Neural cell (in vitro differentiated cells): ENCODE measurements at regions not wholly inside any gene's neighbourhood (a gene's known extent, or its start where the extent isn't known, plus 50 kb on each side); places are given as distances from the start of the nearest gene placed in this dataset.

Experiments
- H2AFZ ChIP-seq: fragments of 200-600, 300-800 bp; sonication (generic), shearing (Covaris generic); 2 replicates; pipeline ENCODE4 v1.6.0; 2014; ENCODE audit warnings: low read depth, mild to moderate bottlenecking, antibody characterized with exemption, low read length, moderate library complexity
- H3F3A ChIP-seq: fragments of 200-600 bp; shearing (Covaris generic); 2 replicates; pipeline ENCODE4 v1.6.1; 2016; ENCODE audit warnings: mild to moderate bottlenecking, moderate library complexity, mixed read lengths, antibody characterized with exemption, low read length; ENCODE audit not compliant: insufficient read depth, poor library complexity, severe bottlenecking
- H3K27ac ChIP-seq: fragments of 200-600, 300-800 bp; sonication (generic), shearing (Covaris generic); 2 replicates; pipeline ENCODE4 v1.5.1; 2014; ENCODE audit warnings: mild to moderate bottlenecking, low read length, moderate library complexity
- H3K27me3 ChIP-seq: fragments of 300-800, 200-600 bp; sonication (generic), shearing (Covaris generic); 2 replicates; pipeline ENCODE4 v1.6.0; 2014; ENCODE audit warnings: mild to moderate bottlenecking, low read depth, low read length, moderate library complexity; ENCODE audit not compliant: insufficient read depth
- H3K36me3 ChIP-seq: fragments of 300-800, 200-600 bp; sonication (generic), shearing (Covaris generic); 2 replicates; pipeline ENCODE4 v1.5.1; 2014; ENCODE audit warnings: mild to moderate bottlenecking, antibody characterized with exemption, low read length, moderate library complexity; ENCODE audit not compliant: insufficient read depth
- H3K4me2 ChIP-seq: fragments of 300-800, 200-600 bp; sonication (generic), shearing (Covaris generic); 2 replicates; pipeline ENCODE4 v1.6.0; 2014; ENCODE audit warnings: mild to moderate bottlenecking, low read length
- H3K4me3 ChIP-seq: fragments of 300-800, 200-600 bp; sonication (generic), shearing (Covaris generic); 2 replicates; pipeline ENCODE4 v1.5.1; 2014; ENCODE audit warnings: mild to moderate bottlenecking, low read length, moderate library complexity
- H3K79me2 ChIP-seq: fragments of 200-600 bp; shearing (Covaris generic); replicated peaks from 2 replicates; pipeline ENCODE4 v1.6.0; 2014; ENCODE audit warnings: mild to moderate bottlenecking, low read length, moderate library complexity; ENCODE audit not compliant: insufficient read depth
- H3K9ac ChIP-seq: fragments of 300-800, 200-600 bp; sonication (generic), shearing (Covaris generic); 2 replicates; pipeline ENCODE4 v1.6.1; 2016; ENCODE audit warnings: mild to moderate bottlenecking, low read length, mixed read lengths
- H3K9me2 ChIP-seq: fragments of 200-600 bp; shearing (Covaris generic); 2 replicates; pipeline ENCODE4 v1.6.1; 2016; ENCODE audit warnings: mild to moderate bottlenecking, low read length, mixed read lengths; ENCODE audit not compliant: insufficient read depth
- H3K9me3 ChIP-seq: fragments of 200-600, 300-800 bp; sonication (generic), shearing (Covaris generic); 2 replicates; pipeline ENCODE4 v1.6.1; 2016; ENCODE audit warnings: mild to moderate bottlenecking, mixed run types, low read length, moderate library complexity, mixed read lengths
- H4K20me1 ChIP-seq: fragments of 200-600 bp; shearing (Covaris generic); 2 replicates; pipeline ENCODE4 v1.6.1; 2016; ENCODE audit warnings: mild to moderate bottlenecking, mixed run types; ENCODE audit not compliant: insufficient read depth
- CTCF ChIP-seq: fragments of 450-650 bp; IDR thresholded peaks from 2 replicates; pipeline ENCODE4 v1.5.1; 2014; ENCODE audit warnings: antibody characterized with exemption, mild to moderate bottlenecking, moderate library complexity; ENCODE audit not compliant: poor library complexity, severe bottlenecking
- EP300 ChIP-seq: fragments of 450-650 bp; conservative IDR thresholded peaks from 2 replicates; pipeline ENCODE4 v1.6.1; 2014; ENCODE audit warnings: antibody characterized with exemption, mild to moderate bottlenecking, moderate library complexity; ENCODE audit not compliant: poor library complexity, severe bottlenecking
- EZH2 ChIP-seq: fragments of 200-600, 300-800 bp; shearing (Covaris generic), sonication (generic); IDR thresholded peaks from 2 replicates; pipeline ENCODE4 v1.6.1; 2014; ENCODE audit warnings: antibody characterized with exemption, low read length, borderline replicate concordance, mild to moderate bottlenecking; ENCODE audit not compliant: insufficient read depth, poor library complexity, severe bottlenecking
- MXI1 ChIP-seq: fragments of 450-650 bp; conservative IDR thresholded peaks from 2 replicates; pipeline ENCODE4 v1.6.1; 2014; ENCODE audit warnings: antibody characterized with exemption, mild to moderate bottlenecking; ENCODE audit not compliant: poor library complexity, severe bottlenecking
- POLR2AphosphoS5 ChIP-seq: IDR thresholded peaks from 2 replicates; pipeline ENCODE4 v1.6.1; 2012
- RAD21 ChIP-seq: fragments of 450-650 bp; conservative IDR thresholded peaks from 2 replicates; pipeline ENCODE4 v1.6.1; 2014; ENCODE audit warnings: antibody characterized with exemption, mild to moderate bottlenecking, moderate library complexity
- REST ChIP-seq: IDR thresholded peaks from 2 replicates; pipeline ENCODE4 v1.6.1; 2012; ENCODE audit warnings: borderline replicate concordance
- SMC3 ChIP-seq: fragments of 450-650 bp; conservative IDR thresholded peaks from 2 replicates; pipeline ENCODE4 v1.6.1; 2014; ENCODE audit warnings: antibody characterized with exemption, mild to moderate bottlenecking, moderate library complexity; ENCODE audit not compliant: poor library complexity
- TAF1 ChIP-seq: IDR thresholded peaks from 2 replicates; pipeline ENCODE4 v1.6.1; 2012; ENCODE audit warnings: low read depth

- Histone ChIP-seq H3K27ac (no peak overlapping the region), H2AFZ (no peak overlapping the region), H3K9me3 (no peaks in the 10 kb centered on the region), H3K4me3 (no peak overlapping the region), H3K36me3 (no peaks in the 10 kb centered on the region), H3K4me2 (no peak overlapping the region), H3K27me3 (no peaks in the 10 kb centered on the region), H3K9me2 (no peaks in the 10 kb centered on the region), H3K9ac (no peak overlapping the region), H4K20me1 (no peaks in the 10 kb centered on the region), H3F3A (no peaks in the 10 kb centered on the region), H3K79me2 (no peaks in the 10 kb centered on the region)
- no peak for TF ChIP-seq REST
- TF ChIP-seq MXI1: no peak
These were observed 278.3 kb downstream of the SHQ1 start for GRCh38 chr3:72569754-72570440.

- Histone ChIP-seq H3K27ac (no peak overlapping the region), H2AFZ (no peak overlapping the region), H3K27me3 (no peaks in the 10 kb centered on the region), H3K4me3 (no peak overlapping the region), H3K4me2 (no peak overlapping the region), H3K9ac (no peak overlapping the region), H4K20me1 (no peaks in the 10 kb centered on the region), H3K9me2 (no peaks in the 10 kb centered on the region), H3K36me3 (no peaks in the 10 kb centered on the region), H3K9me3 (no peaks in the 10 kb centered on the region), H3F3A (no peaks in the 10 kb centered on the region), H3K79me2 (no peaks in the 10 kb centered on the region)
- TF ChIP-seq EZH2: no peak
- TF ChIP-seq CTCF: no peak
- TF ChIP-seq RAD21: no peak
- TF ChIP-seq SMC3: no peak
- TF ChIP-seq POLR2AphosphoS5: no peak
- no peak for TF ChIP-seq EP300
- no peak for TF ChIP-seq REST
- TF ChIP-seq MXI1: no peak
- TF ChIP-seq TAF1: no peak
These were observed 280.2 kb downstream of the SHQ1 start for GRCh38 chr3:72568083-72568482.
